CD4-positive, alpha-beta T cell (primary cell): ENCODE measurements at regions not wholly inside any gene's neighbourhood (a gene's known extent, or its start where the extent isn't known, plus 50 kb on each side); places are given as distances from the start of the nearest gene placed in this dataset.

Source experiments
- ATAC-seq: fragments of 200-7000 bp; cut with Tn5 transposase; one replicate; pipeline ENCODE4 v1.10.0; 2022; ENCODE audit warnings: mild to moderate bottlenecking; ENCODE audit not compliant: poor library complexity
- CTCF ChIA-PET: fragments of 350-600 bp; sonication (Branson Sonifier 250); formaldehyde crosslinking; loops from one replicate; lab custom pipeline; 2021; ENCODE audit warnings: antibody characterized with exemption, inconsistent platforms; lab: Charles Lee
- POLR2A ChIA-PET: fragments of 350-600 bp; sonication (Branson Sonifier 250); formaldehyde crosslinking; loops from one replicate; lab custom pipeline; 2021; ENCODE audit warnings: antibody characterized with exemption, inconsistent platforms; lab: Charles Lee
- DNase-seq, 14 experiments: peaks; one replicate each; pipeline ENCODE4 v3.0.0-alpha.2; 2013 to 2020; ENCODE audit warnings: mixed read lengths in 2 of 14
- H3K27ac ChIP-seq, 2 donors: one replicate each; pipeline versions ENCODE4 v1.5.1 to v1.7.0; 2013; ENCODE audit warnings: low read length in 2 of 2, low read depth in 1 of 2, mild to moderate bottlenecking in 1 of 2
- H3K27me3 ChIP-seq, 2 experiments: 1 replicate in 1 of 2; 2 replicates in 1 of 2; pipeline versions ENCODE4 v1.6.1 to v1.7.0; 2013; ENCODE audit warnings: low read length in 2 of 2, control low read depth in 1 of 2, mild to moderate bottlenecking in 1 of 2, moderate library complexity in 1 of 2; ENCODE audit not compliant: insufficient read depth in 2 of 2, control insufficient read depth in 1 of 2
- H3K36me3 ChIP-seq: one replicate; pipeline ENCODE4 v1.6.1; 2013; ENCODE audit warnings: low read length, control low read depth; ENCODE audit not compliant: insufficient read depth
- H3K4me1 ChIP-seq: one replicate; pipeline ENCODE4 v1.6.1; 2013; ENCODE audit warnings: low read length, control low read depth; ENCODE audit not compliant: insufficient read depth
- H3K4me3 ChIP-seq: one replicate; pipeline ENCODE4 v1.5.1; 2013; ENCODE audit warnings: mild to moderate bottlenecking, low read length, moderate library complexity
- H3K9me3 ChIP-seq, 2 experiments: 1 replicate in 1 of 2; 2 replicates in 1 of 2; pipeline versions ENCODE4 v1.6.1 to v1.7.0; 2013; ENCODE audit warnings: low read length in 2 of 2, mild to moderate bottlenecking in 2 of 2, control low read depth in 1 of 2, moderate library complexity in 1 of 2; ENCODE audit not compliant: control insufficient read depth in 1 of 2, insufficient read depth in 1 of 2
- H3K27ac Mint-ChIP-seq: one replicate; pipeline ENCODE4 v1.8.0; 2020; ENCODE audit warnings: mixed read lengths
- H3K27me3 Mint-ChIP-seq: one replicate; pipeline ENCODE4 v1.8.0; 2021; ENCODE audit warnings: mixed read lengths
- H3K36me3 Mint-ChIP-seq: one replicate; pipeline ENCODE4 v1.8.0; 2021; ENCODE audit warnings: low read depth, mixed read lengths
- H3K4me1 Mint-ChIP-seq: one replicate; pipeline ENCODE4 v1.8.0; 2021; ENCODE audit warnings: low read depth, mixed read lengths
- H3K4me3 Mint-ChIP-seq: one replicate; pipeline ENCODE4 v1.8.0; 2020; ENCODE audit warnings: mild to moderate bottlenecking, mixed read lengths
- H3K9me3 Mint-ChIP-seq: one replicate; pipeline ENCODE4 v1.8.0; 2020; ENCODE audit warnings: mixed read lengths
- CTCF ChIP-seq: fragments of 200-600 bp; IDR thresholded peaks from one replicate; pipeline ENCODE4 v1.8.0; 2022; ENCODE audit warnings: antibody characterized with exemption, mild to moderate bottlenecking
- intact Hi-C, 2 experiments: fragments of 100-400 bp; cut with DNase I in 1 of 2; cut with micrococcal nuclease in 1 of 2; formaldehyde crosslinking; loops; one replicate each; pipeline versions ENCODE4 v1.15.1 to v1.9.0; 2023 to 2025; cut with DNase I, micrococcal nuclease

GRCh38 chr19:28014615-28015405 is 1198.1 kb downstream of the UQCRFS1 start:
- Histone ChIP-seq H3K36me3 (no peaks in the 10 kb centered on the region), H3K9me3 (peaks cover 0 to 20% of the 10 kb centered on the region in 2 experiments), H3K27ac (no peak overlapping the region), H3K27me3 (no peaks in the 10 kb centered on the region), H3K4me3 (no peak overlapping the region), H3K4me1 (no peaks in the 10 kb centered on the region)
- H3K4me3 Mint-ChIP-seq = no peak overlapping the region
- no peaks in the 10 kb centered on the region for H3K36me3 Mint-ChIP-seq
- H3K27me3 Mint-ChIP-seq = no peaks in the 10 kb centered on the region
- no peak overlapping the region for H3K27ac Mint-ChIP-seq
- ChIA-PET CTCF (no interaction called here), POLR2A (no interaction called here)
- no peaks in the 10 kb centered on the region for H3K4me1 Mint-ChIP-seq
- intact Hi-C loops = no loop called here
- no peak for TF ChIP-seq CTCF
- H3K9me3 Mint-ChIP-seq = peaks cover 6% of the 10 kb centered on the region
- DNase-seq (no peak), ATAC-seq (no peak)

- intact Hi-C loops = no loop called here
- H3K27ac Mint-ChIP-seq = no peak overlapping the region
- H3K9me3 Mint-ChIP-seq = peaks cover 8% of the 10 kb centered on the region
- no peaks in the 10 kb centered on the region for H3K36me3 Mint-ChIP-seq
- H3K27me3 Mint-ChIP-seq = no peaks in the 10 kb centered on the region
- no peak overlapping the region for H3K4me3 ChIP-seq
- H3K4me1 ChIP-seq = no peaks in the 10 kb centered on the region
- H3K4me3 Mint-ChIP-seq = no peak overlapping the region
- TF ChIP-seq CTCF = no peak
- DNase-seq (no peak), ATAC-seq (no peak)
- no peak overlapping the region for H3K27ac ChIP-seq
- H3K4me1 Mint-ChIP-seq = no peaks in the 10 kb centered on the region
- CTCF ChIA-PET = no interaction called here
- no peaks in the 10 kb centered on the region for H3K36me3 ChIP-seq
- POLR2A ChIA-PET = no interaction called here
- H3K9me3 ChIP-seq = peaks cover 0 to 10% of the 10 kb centered on the region in 2 experiments
- no peaks in the 10 kb centered on the region for H3K27me3 ChIP-seq
Observed at GRCh38 chr19:28012361-28012760, 1200.6 kb downstream of the UQCRFS1 start.

- ChIA-PET CTCF (no interaction called here), POLR2A (no interaction called here)
- Mint-ChIP-seq H3K27ac (no peak overlapping the region), H3K4me3 (no peak overlapping the region), H3K4me1 (no peaks in the 10 kb centered on the region), H3K9me3 (peaks cover 7% of the 10 kb centered on the region), H3K27me3 (no peaks in the 10 kb centered on the region), H3K36me3 (no peaks in the 10 kb centered on the region)
- intact Hi-C loops = no loop called here
- H3K36me3 ChIP-seq = no peaks in the 10 kb centered on the region
- ATAC-seq = no peak
- no peaks in the 10 kb centered on the region for H3K27me3 ChIP-seq
- DNase-seq = no peak
- no peak for TF ChIP-seq CTCF
- H3K27ac ChIP-seq = no peak overlapping the region
- no peaks in the 10 kb centered on the region for H3K4me1 ChIP-seq
- peaks cover 0 to 8% of the 10 kb centered on the region in 2 experiments for H3K9me3 ChIP-seq
- H3K4me3 ChIP-seq = no peak overlapping the region
Observed at GRCh38 chr19:28010656-28011055, 1202.3 kb downstream of the UQCRFS1 start.
